Prostate gland (tissue), 2 donors: ENCODE measurements at regions not wholly inside any gene's neighbourhood (a gene's known extent, or its start where the extent isn't known, plus 50 kb on each side); places are given as distances from the start of the nearest gene placed in this dataset.

ENCODE experiments used
- DNase-seq: peaks from one replicate; pipeline ENCODE4 v3.0.0-alpha.2; 2019; ENCODE audit warnings: low spot score
- H3K27ac ChIP-seq, 2 donors: fragments of 200-600 bp; sonication (generic); 2 replicates each; pipeline ENCODE4 v1.5.1; 2017 to 2019
- H3K27me3 ChIP-seq: fragments of 200-600 bp; sonication (generic); replicated peaks from 2 replicates; pipeline ENCODE4 v1.5.1; 2019; ENCODE audit not compliant: insufficient read depth
- H3K36me3 ChIP-seq, 2 donors: fragments of 200-600 bp; sonication (generic); 1 replicate in 1 of 2; 2 replicates in 1 of 2; pipeline versions ENCODE4 v1.5.1 to v1.8.1; 2017 to 2019
- H3K4me1 ChIP-seq: fragments of 200-600 bp; sonication (generic); replicated peaks from 2 replicates; pipeline ENCODE4 v1.5.1; 2019
- H3K4me3 ChIP-seq, 2 donors: fragments of 200-600 bp; sonication (generic); 2 replicates each; pipeline ENCODE4 v1.5.1; 2017 to 2019
- H3K9me3 ChIP-seq: fragments of 200-600 bp; sonication (generic); 2 replicates; pipeline ENCODE4 v1.5.1; 2017
- POLR2A ChIP-seq: fragments of 450-650 bp; IDR thresholded peaks from one replicate; pipeline ENCODE4 v1.6.1; 2016; ENCODE audit warnings: antibody characterized with exemption, mild to moderate bottlenecking
- POLR2AphosphoS5 ChIP-seq: sonication (generic); formaldehyde crosslinking; IDR thresholded peaks from one replicate; pipeline ENCODE4 v1.6.1; 2017; ENCODE audit warnings: antibody characterized with exemption
- WGBS: methylation state at CpG from one replicate; pipeline ENCODE4 v1.1.5; 2018; 5-methylcytosine and 5-hydroxymethylcytosine counted together
- intact Hi-C: fragments of 100-400 bp; cut with DNase I; formaldehyde crosslinking; loops from one replicate; pipeline ENCODE4 v1.14.2; 2022
- TF ChIP-seq, protein P1 (sequence below), 4 experiments: fragments of 200-600 bp in 2 of 4; fragments of 450-650 bp in 2 of 4; sonication (generic) in 2 of 4; IDR thresholded peaks; 1 replicate in 3 of 4; 2 replicates in 1 of 4; pipeline ENCODE4 v1.5.1; 2016 to 2019; ENCODE audit warnings: antibody characterized with exemption in 4 of 4, mild to moderate bottlenecking in 2 of 4, moderate library complexity in 2 of 4

GRCh38 chr12:114938487-114939210 is 254.7 kb upstream of the TBX3 start:
- H3K4me3 ChIP-seq, result no peak overlapping the region
- no peak for TF ChIP-seq POLR2A
- no peak for TF ChIP-seq POLR2AphosphoS5
- TF ChIP-seq, protein P1, sequence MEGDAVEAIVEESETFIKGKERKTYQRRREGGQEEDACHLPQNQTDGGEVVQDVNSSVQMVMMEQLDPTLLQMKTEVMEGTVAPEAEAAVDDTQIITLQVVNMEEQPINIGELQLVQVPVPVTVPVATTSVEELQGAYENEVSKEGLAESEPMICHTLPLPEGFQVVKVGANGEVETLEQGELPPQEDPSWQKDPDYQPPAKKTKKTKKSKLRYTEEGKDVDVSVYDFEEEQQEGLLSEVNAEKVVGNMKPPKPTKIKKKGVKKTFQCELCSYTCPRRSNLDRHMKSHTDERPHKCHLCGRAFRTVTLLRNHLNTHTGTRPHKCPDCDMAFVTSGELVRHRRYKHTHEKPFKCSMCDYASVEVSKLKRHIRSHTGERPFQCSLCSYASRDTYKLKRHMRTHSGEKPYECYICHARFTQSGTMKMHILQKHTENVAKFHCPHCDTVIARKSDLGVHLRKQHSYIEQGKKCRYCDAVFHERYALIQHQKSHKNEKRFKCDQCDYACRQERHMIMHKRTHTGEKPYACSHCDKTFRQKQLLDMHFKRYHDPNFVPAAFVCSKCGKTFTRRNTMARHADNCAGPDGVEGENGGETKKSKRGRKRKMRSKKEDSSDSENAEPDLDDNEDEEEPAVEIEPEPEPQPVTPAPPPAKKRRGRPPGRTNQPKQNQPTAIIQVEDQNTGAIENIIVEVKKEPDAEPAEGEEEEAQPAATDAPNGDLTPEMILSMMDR (IDR thresholded peaks at IDR 0.05), result no peak
- H3K27ac ChIP-seq, result no peak overlapping the region
- 91% methylated on average over 18 of the region's 18 CpGs for WGBS
- no peaks in the 10 kb centered on the region for H3K9me3 ChIP-seq
- no peak for DNase-seq
- H3K27me3 ChIP-seq, result no peaks in the 10 kb centered on the region
- H3K4me1 ChIP-seq, result no peaks in the 10 kb centered on the region
- intact Hi-C loops, result no loop called here
- no peaks in the 10 kb centered on the region for H3K36me3 ChIP-seq

DNA sequence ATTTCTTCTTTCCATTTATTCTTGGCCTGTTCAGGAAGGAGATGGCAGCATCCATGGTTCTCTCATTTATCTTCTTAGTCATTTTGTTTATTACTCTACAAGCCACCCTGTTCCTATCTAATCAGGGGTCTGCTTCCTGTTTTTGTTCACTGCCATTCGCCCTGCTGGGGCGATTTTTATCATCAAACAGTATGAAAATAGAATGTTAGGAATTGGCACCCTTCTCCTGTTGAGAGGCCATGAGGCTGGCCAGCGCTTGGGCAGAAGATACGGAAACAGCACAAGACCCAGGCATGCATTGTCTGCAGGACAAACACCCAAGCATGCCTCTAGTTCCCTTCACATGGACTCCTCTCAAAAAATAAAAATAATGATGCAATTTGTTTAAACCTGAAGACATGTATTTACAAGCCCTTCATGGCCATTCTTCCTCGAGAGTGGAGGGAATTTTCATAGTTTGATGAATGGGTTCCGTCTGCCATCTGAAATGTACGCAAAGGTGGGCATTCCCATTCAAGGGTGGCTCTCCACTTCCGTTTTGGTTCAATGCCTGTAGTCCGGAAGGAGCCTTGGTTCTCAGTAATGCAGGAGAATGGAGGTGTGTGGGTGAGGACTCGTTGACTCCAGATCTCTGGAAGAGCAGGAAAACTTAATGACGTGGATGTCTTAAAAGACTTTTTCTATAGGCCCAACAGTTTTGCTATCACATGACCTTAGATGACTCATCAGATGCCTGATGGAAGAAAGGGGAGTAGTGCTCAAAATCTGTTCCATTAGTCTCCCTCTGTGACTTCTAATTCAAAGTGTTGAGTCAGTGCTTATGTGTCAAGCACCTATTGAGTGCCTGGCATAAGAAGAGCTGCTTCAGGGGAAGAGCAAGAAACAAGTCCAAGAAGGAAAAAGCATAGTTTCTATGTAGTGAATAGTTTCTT is 252.4 kb upstream of the TBX3 start:
- no peak overlapping the region for H3K27ac ChIP-seq
- no peaks in the 10 kb centered on the region for H3K27me3 ChIP-seq
- H3K9me3 ChIP-seq, result no peaks in the 10 kb centered on the region
- no peaks in the 10 kb centered on the region for H3K4me1 ChIP-seq
- TF ChIP-seq, protein P1 (IDR thresholded peaks at IDR 0.05), result no peak
- TF ChIP-seq POLR2A (no peak), POLR2AphosphoS5 (no peak)
- intact Hi-C loops, result no loop called here
- no peaks in the 10 kb centered on the region for H3K36me3 ChIP-seq
- DNase-seq, result no peak
- H3K4me3 ChIP-seq, result no peak overlapping the region
- WGBS, result 73% methylated on average over 11 of the region's 11 CpGs

- WGBS, result 71% methylated on average over 2 of the region's 2 CpGs
- H3K27me3 ChIP-seq, result no peaks in the 10 kb centered on the region
- TF ChIP-seq POLR2A (no peak), POLR2AphosphoS5 (no peak)
- TF ChIP-seq, protein P1 (IDR thresholded peaks at IDR 0.05), result no peak
Measured at GRCh38 chr12:114935658-114936057, 251.7 kb upstream of the TBX3 start.

DNA sequence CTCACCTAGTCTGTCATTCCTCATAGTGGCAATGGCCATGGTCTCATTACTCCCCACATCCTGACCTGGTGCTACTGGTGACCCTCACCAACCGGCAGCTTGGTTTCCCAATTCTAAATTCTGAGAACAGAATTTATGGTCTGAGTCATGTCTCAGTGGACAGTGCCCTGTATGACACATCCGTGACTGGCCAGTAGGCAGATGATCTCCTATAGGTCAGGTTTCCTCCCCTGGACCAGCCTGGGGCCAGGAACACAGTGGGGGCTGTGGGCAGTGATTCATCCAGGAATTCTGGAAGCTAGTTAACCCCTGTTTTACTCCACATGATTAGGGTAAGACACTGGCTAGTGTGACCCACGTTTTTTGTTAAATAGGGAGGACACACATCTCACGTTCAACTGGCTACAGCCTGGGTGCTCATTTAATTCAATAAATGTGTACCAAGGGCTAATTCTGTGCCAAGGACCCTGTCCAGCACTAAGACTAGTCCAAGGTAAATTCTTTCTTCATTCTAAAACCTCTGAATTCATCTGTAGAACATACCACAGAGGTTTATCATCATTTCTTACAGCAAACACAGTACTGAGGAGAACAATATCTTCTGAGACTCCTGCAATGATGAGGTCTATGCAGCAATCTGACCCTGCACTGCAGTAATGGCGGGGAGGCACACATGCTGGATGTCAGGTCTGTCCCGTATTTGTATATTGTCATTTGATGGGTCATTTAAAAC is 249.6 kb upstream of the TBX3 start:
- Histone ChIP-seq H3K27me3 (no peaks in the 10 kb centered on the region), H3K36me3 (no peaks in the 10 kb centered on the region), H3K27ac (no peak overlapping the region), H3K4me1 (no peaks in the 10 kb centered on the region), H3K4me3 (no peak overlapping the region), H3K9me3 (no peaks in the 10 kb centered on the region)
- TF ChIP-seq POLR2AphosphoS5, result no peak
- no peak for TF ChIP-seq POLR2A
- TF ChIP-seq, protein P1 (IDR thresholded peaks at IDR 0.05), result no peak
- WGBS, result 77% methylated on average over 6 of the region's 6 CpGs
- intact Hi-C loops, result no loop called here
- no peak for DNase-seq

More at GRCh38 chr12:114935658-114936057, 251.7 kb upstream of the TBX3 start:
- Histone ChIP-seq H3K27ac (no peak overlapping the region), H3K9me3 (no peaks in the 10 kb centered on the region), H3K4me3 (no peak overlapping the region), H3K36me3 (no peaks in the 10 kb centered on the region), H3K4me1 (no peaks in the 10 kb centered on the region)
- no peak for DNase-seq
- intact Hi-C loops, result no loop called here
